ENCODE measurements at regions not wholly inside any gene's neighbourhood (a gene's known extent, or its start where the extent isn't known, plus 50 kb on each side); places are given as distances from the start of the nearest gene placed in this dataset.

DNA sequence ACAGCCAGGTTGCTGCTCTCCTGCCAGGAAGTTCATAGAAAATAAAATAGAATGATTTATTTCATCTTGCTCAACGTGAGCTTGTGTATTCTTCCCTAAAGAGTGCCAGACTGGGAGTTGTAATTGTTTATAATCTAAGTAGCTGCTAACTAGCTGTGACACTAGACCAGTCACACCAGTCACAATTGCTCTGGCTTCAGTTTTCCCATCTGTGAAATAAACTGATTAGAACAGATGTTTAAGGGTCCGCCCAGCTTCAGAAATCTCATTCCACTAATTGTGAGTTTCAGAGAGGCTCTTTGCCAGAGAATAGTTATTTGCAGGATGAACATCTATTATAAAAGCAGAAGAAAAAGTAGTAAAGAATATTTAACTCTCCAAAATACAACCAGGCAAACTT lies 55.6 kb upstream of the ZDHHC17 start:
- Histone ChIP-seq H3K9me3 (ENCODE audit: control extremely low read depth in 1 of 5, control insufficient read depth in 4 of 5, insufficient read depth in 2 of 5, low read depth in 1 of 5, low read length in 4 of 5) (no peaks in the 10 kb centered on the region), H3K4me1 (ENCODE audit: control extremely low read depth in 1 of 4, control insufficient read depth in 4 of 4, insufficient read depth in 4 of 4, low read length in 3 of 4) (peaks cover 3 to 24% (median 11%) of the 10 kb centered on the region in 4 experiments), H3K4me3 (ENCODE audit: control insufficient read depth in 1 of 7, extremely low read depth in 1 of 7, insufficient read depth in 4 of 7, low read depth in 2 of 7, low read length in 6 of 7) (no peak overlapping the region), H3K36me3 (ENCODE audit: control insufficient read depth in 4 of 4, insufficient read depth in 4 of 4, low read length in 3 of 4) (no peaks in the 10 kb centered on the region), H3K27me3 (replicated peaks in 2 of 5; ENCODE audit: control insufficient read depth in 4 of 5, insufficient read depth in 5 of 5, low read length in 4 of 5) (no peaks in the 10 kb centered on the region), H3K27ac (ENCODE audit: insufficient read depth in 1 of 2, low read depth in 1 of 2, low read length in 2 of 2, poor library complexity in 1 of 2, severe bottlenecking in 2 of 2) (no peak overlapping the region)
- DNase-seq, result no peak
- no CpG with 5 or more reads among the region's 2 CpGs for WGBS (ENCODE audit: insufficient coverage)
- CTCF ChIA-PET, result no interaction called here
- POLR2A ChIA-PET, result no interaction called here

DNA sequence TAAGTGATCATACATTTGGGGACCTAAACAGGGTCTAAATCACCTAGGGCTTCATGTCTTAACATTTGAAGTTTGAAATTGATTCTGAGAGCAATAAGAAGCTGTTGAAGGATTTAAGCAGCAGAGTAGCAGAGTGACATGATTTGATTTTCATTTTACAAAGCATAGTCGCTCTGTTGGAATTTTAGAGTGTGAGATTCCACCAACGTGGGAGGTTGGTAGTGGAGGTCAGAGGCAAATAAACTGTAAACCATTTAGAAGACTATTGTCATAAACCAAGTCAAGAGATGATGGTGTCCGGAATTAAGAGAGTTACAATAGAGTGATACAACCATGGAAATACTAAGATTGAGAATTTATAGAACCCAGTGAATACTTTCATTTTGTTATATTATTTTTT lies 52.7 kb upstream of the ZDHHC17 start:
- no peak for DNase-seq
- WGBS (ENCODE audit: insufficient coverage), result 100% methylated on average over 2 of the region's 3 CpGs
- Histone ChIP-seq H3K4me3 (ENCODE audit: control insufficient read depth in 1 of 7, extremely low read depth in 1 of 7, insufficient read depth in 4 of 7, low read depth in 2 of 7, low read length in 6 of 7) (no peak overlapping the region), H3K36me3 (ENCODE audit: control insufficient read depth in 4 of 4, insufficient read depth in 4 of 4, low read length in 3 of 4) (no peaks in the 10 kb centered on the region), H3K27me3 (replicated peaks in 2 of 5; ENCODE audit: control insufficient read depth in 4 of 5, insufficient read depth in 5 of 5, low read length in 4 of 5) (no peaks in the 10 kb centered on the region), H3K27ac (ENCODE audit: insufficient read depth in 1 of 2, low read depth in 1 of 2, low read length in 2 of 2, poor library complexity in 1 of 2, severe bottlenecking in 2 of 2) (no peak overlapping the region), H3K9me3 (ENCODE audit: control extremely low read depth in 1 of 5, control insufficient read depth in 4 of 5, insufficient read depth in 2 of 5, low read depth in 1 of 5, low read length in 4 of 5) (peaks cover 0 to 2% (median 0%) of the 10 kb centered on the region in 5 experiments), H3K4me1 (ENCODE audit: control extremely low read depth in 1 of 4, control insufficient read depth in 4 of 4, insufficient read depth in 4 of 4, low read length in 3 of 4) (peaks cover 0 to 13% (median 3%) of the 10 kb centered on the region in 4 experiments)
- POLR2A ChIA-PET, result no interaction called here
- CTCF ChIA-PET, result no interaction called here

DNA sequence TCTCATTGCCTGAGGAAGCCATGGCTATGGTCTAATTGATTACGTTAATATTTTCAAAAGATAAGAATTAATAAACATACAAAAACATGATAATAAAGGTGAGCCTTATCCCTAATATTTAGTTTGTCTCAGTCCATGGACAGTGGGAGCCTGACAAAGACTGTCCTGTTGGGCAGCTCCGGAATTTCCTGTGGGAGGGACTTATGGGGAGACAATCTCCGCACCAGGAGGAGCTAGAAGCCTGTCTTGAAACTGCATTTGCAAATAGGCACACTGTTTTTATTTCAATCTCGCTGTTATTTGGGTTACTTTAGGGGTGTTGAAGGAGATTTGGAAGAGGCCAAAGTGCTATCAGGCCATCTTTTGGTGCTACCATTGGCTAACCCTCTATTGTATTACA lies 50.8 kb upstream of the ZDHHC17 start:
- 85% methylated on average over 3 of the region's 4 CpGs for WGBS (ENCODE audit: insufficient coverage)
- Histone ChIP-seq H3K9me3 (ENCODE audit: control extremely low read depth in 1 of 5, control insufficient read depth in 4 of 5, insufficient read depth in 2 of 5, low read depth in 1 of 5, low read length in 4 of 5) (peaks cover 0 to 2% (median 0%) of the 10 kb centered on the region in 5 experiments), H3K36me3 (ENCODE audit: control insufficient read depth in 4 of 4, insufficient read depth in 4 of 4, low read length in 3 of 4) (no peaks in the 10 kb centered on the region), H3K27ac (ENCODE audit: insufficient read depth in 1 of 2, low read depth in 1 of 2, low read length in 2 of 2, poor library complexity in 1 of 2, severe bottlenecking in 2 of 2) (no peak overlapping the region), H3K27me3 (replicated peaks in 2 of 5; ENCODE audit: control insufficient read depth in 4 of 5, insufficient read depth in 5 of 5, low read length in 4 of 5) (no peaks in the 10 kb centered on the region), H3K4me1 (ENCODE audit: control extremely low read depth in 1 of 4, control insufficient read depth in 4 of 4, insufficient read depth in 4 of 4, low read length in 3 of 4) (peaks cover 0 to 2% (median 0%) of the 10 kb centered on the region in 4 experiments), H3K4me3 (ENCODE audit: control insufficient read depth in 1 of 7, extremely low read depth in 1 of 7, insufficient read depth in 4 of 7, low read depth in 2 of 7, low read length in 6 of 7) (no peak overlapping the region)
- no peak for DNase-seq
- POLR2A ChIA-PET, result no interaction called here
- CTCF ChIA-PET, result no interaction called here

DNA sequence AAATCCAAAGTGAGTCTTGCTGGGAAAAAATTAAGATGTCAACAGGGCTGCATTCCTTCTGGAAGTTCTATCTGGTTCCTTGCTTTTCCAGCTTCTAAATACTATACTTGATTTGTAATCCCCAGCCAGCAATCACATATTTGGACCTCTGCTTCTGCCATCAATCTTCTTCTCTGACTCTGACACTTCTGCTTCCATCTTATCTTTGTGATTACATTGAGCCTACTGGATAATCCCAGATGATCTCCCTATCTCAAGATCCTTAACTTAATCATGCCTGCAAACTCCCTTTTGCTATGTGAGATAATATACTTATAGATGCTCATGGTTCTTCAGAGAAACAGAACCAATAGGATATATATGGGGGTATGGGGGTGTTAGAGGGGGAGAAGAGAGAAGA lies 49.9 kb upstream of the ZDHHC17 start:
- Histone ChIP-seq H3K9me3 (ENCODE audit: control extremely low read depth in 1 of 5, control insufficient read depth in 4 of 5, insufficient read depth in 2 of 5, low read depth in 1 of 5, low read length in 4 of 5) (peaks cover 0 to 2% (median 0%) of the 10 kb centered on the region in 5 experiments), H3K27ac (ENCODE audit: insufficient read depth in 1 of 2, low read depth in 1 of 2, low read length in 2 of 2, poor library complexity in 1 of 2, severe bottlenecking in 2 of 2) (no peak overlapping the region), H3K27me3 (replicated peaks in 2 of 5; ENCODE audit: control insufficient read depth in 4 of 5, insufficient read depth in 5 of 5, low read length in 4 of 5) (no peaks in the 10 kb centered on the region), H3K4me1 (ENCODE audit: control extremely low read depth in 1 of 4, control insufficient read depth in 4 of 4, insufficient read depth in 4 of 4, low read length in 3 of 4) (no peaks in the 10 kb centered on the region), H3K36me3 (ENCODE audit: control insufficient read depth in 4 of 4, insufficient read depth in 4 of 4, low read length in 3 of 4) (no peaks in the 10 kb centered on the region), H3K4me3 (ENCODE audit: control insufficient read depth in 1 of 7, extremely low read depth in 1 of 7, insufficient read depth in 4 of 7, low read depth in 2 of 7, low read length in 6 of 7) (no peak overlapping the region)
- POLR2A ChIA-PET, result no interaction called here
- DNase-seq, result no peak
- CTCF ChIA-PET, result no interaction called here
